ENCODE measurements at regions not wholly inside any gene's neighbourhood (a gene's known extent, or its start where the extent isn't known, plus 50 kb on each side); places are given as distances from the start of the nearest gene placed in this dataset.
"Not testable (repeated sequence)": the region's sequence is repeated elsewhere in the genome, so short reads cannot be mapped to it uniquely, and the experiment has no call there.

DNA sequence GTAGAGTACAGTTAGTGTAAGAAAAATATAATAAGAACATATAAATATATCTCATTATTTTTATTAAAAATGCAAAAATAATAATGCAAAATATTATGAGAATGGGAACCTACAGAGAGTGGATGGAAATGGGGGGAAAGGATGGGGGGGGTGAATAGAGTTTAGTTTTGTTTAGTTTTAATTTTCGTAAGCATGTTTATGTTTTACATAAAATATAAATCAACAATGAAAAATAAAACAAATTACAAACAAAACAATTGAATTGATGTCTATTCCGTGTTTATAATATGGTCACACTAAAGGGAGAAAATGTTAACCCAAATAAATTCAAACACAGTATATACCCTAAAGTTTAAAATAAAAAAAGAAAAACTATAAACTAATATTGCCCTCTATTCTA is 1717.4 kb upstream of the SPRY2 start:
- Histone ChIP-seq H3K4me3 (replicated peaks; ENCODE audit: insufficient read depth, low read length) (no peak overlapping the region), H3K27ac (replicated peaks) (no peak overlapping the region), H3K27me3 (ENCODE audit: insufficient read depth, poor library complexity, severe bottlenecking) (no peaks in the 10 kb centered on the region)
- TF ChIP-seq, protein P1, sequence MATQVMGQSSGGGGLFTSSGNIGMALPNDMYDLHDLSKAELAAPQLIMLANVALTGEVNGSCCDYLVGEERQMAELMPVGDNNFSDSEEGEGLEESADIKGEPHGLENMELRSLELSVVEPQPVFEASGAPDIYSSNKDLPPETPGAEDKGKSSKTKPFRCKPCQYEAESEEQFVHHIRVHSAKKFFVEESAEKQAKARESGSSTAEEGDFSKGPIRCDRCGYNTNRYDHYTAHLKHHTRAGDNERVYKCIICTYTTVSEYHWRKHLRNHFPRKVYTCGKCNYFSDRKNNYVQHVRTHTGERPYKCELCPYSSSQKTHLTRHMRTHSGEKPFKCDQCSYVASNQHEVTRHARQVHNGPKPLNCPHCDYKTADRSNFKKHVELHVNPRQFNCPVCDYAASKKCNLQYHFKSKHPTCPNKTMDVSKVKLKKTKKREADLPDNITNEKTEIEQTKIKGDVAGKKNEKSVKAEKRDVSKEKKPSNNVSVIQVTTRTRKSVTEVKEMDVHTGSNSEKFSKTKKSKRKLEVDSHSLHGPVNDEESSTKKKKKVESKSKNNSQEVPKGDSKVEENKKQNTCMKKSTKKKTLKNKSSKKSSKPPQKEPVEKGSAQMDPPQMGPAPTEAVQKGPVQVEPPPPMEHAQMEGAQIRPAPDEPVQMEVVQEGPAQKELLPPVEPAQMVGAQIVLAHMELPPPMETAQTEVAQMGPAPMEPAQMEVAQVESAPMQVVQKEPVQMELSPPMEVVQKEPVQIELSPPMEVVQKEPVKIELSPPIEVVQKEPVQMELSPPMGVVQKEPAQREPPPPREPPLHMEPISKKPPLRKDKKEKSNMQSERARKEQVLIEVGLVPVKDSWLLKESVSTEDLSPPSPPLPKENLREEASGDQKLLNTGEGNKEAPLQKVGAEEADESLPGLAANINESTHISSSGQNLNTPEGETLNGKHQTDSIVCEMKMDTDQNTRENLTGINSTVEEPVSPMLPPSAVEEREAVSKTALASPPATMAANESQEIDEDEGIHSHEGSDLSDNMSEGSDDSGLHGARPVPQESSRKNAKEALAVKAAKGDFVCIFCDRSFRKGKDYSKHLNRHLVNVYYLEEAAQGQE (IDR thresholded peaks at IDR 0.05; ENCODE audit: insufficient replicate concordance, low read depth): no peak
- TF ChIP-seq, protein P2, sequence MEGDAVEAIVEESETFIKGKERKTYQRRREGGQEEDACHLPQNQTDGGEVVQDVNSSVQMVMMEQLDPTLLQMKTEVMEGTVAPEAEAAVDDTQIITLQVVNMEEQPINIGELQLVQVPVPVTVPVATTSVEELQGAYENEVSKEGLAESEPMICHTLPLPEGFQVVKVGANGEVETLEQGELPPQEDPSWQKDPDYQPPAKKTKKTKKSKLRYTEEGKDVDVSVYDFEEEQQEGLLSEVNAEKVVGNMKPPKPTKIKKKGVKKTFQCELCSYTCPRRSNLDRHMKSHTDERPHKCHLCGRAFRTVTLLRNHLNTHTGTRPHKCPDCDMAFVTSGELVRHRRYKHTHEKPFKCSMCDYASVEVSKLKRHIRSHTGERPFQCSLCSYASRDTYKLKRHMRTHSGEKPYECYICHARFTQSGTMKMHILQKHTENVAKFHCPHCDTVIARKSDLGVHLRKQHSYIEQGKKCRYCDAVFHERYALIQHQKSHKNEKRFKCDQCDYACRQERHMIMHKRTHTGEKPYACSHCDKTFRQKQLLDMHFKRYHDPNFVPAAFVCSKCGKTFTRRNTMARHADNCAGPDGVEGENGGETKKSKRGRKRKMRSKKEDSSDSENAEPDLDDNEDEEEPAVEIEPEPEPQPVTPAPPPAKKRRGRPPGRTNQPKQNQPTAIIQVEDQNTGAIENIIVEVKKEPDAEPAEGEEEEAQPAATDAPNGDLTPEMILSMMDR (IDR thresholded peaks at IDR 0.05; ENCODE audit: insufficient read depth, low read length): no peak
- no peak for TF ChIP-seq GABPA (IDR thresholded peaks at IDR 0.05; ENCODE audit: low read depth)
- TF ChIP-seq SPI1 (IDR thresholded peaks at IDR 0.05; ENCODE audit: borderline replicate concordance, low read depth): no peak
- TF ChIP-seq POLR2AphosphoS5 (IDR thresholded peaks at IDR 0.05; ENCODE audit: low read depth): no peak
- DNase-seq (ENCODE audit: low read depth in 1 of 2, low spot score in 1 of 2): no peak

DNA sequence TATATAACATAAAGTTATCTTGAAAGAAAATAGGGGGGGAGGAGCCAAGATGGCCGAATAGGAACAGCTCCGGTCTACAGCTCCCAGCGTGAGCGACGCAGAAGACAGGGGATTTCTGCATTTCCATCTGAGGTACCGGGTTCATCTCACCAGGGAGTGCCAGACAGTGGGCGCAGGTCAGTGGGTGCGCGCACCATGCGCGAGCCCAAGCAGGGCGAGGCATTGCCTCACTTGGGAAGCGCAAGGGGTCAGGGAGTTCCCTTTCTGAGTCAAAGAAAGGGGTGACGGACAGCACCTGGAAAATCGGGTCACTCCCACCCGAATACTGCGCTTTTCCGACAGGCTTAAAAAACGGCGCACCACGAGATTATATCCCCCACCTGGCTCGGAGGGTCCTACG is 1704.4 kb upstream of the SPRY2 start:
- H3K27ac ChIP-seq (replicated peaks); DNase-seq (ENCODE audit: low read depth in 1 of 2, low spot score in 1 of 2); H3K27me3 ChIP-seq (ENCODE audit: insufficient read depth, poor library complexity, severe bottlenecking); H3K4me3 ChIP-seq (replicated peaks; ENCODE audit: insufficient read depth, low read length): not testable (repeated sequence)

DNA sequence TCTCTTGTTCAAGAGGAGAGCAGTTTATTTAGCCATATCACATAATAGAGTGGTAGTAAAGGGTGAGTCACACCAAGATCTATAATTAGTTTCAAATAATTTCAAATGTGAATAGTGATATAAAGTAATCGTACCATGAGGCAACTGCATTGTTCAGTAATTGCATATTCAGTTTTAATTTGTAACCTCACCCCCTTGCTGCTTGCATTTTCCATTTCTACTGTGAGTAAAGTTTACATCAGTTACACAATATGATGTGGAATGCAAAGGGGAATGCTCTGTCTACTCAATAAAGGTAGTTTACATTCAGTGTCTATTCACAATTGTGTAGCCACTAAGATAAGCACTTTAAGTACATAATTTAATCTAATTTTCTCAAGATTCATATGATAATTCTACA is 1695.7 kb upstream of the SPRY2 start:
- no peak overlapping the region for H3K27ac ChIP-seq (replicated peaks)
- no peak overlapping the region for H3K4me3 ChIP-seq (replicated peaks; ENCODE audit: insufficient read depth, low read length)
- DNase-seq (ENCODE audit: low read depth in 1 of 2, low spot score in 1 of 2): no peak
- no peaks in the 10 kb centered on the region for H3K27me3 ChIP-seq (ENCODE audit: insufficient read depth, poor library complexity, severe bottlenecking)
- TF ChIP-seq POLR2AphosphoS5 (IDR thresholded peaks at IDR 0.05; ENCODE audit: low read depth): no peak
- TF ChIP-seq, protein P1 (IDR thresholded peaks at IDR 0.05; ENCODE audit: insufficient replicate concordance, low read depth): no peak
- TF ChIP-seq SPI1 (IDR thresholded peaks at IDR 0.05; ENCODE audit: borderline replicate concordance, low read depth): no peak
- TF ChIP-seq GABPA (IDR thresholded peaks at IDR 0.05; ENCODE audit: low read depth): no peak
- TF ChIP-seq, protein P2 (IDR thresholded peaks at IDR 0.05; ENCODE audit: insufficient read depth, low read length): no peak

DNA sequence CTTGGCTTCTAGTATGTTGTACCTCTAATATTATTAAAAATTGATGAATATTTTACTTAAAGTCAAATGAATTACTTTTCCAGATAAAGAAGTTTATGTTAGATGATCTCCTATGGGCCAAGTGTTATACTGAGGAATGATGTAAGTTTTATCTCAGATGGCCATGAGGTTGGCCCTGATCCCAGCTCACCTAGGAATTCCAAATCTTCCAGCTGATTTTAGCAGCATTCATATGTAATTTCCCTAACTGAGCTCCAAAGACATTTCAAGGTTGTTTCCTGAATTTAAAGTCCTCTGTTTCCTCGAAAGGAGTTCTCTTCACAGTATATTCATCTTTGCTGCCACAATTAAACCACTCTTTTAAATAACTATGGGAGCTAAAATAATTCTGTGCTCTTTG is 1670.4 kb upstream of the SPRY2 start:
- no peak for TF ChIP-seq POLR2AphosphoS5 (IDR thresholded peaks at IDR 0.05; ENCODE audit: low read depth)
- TF ChIP-seq, protein P1 (IDR thresholded peaks at IDR 0.05; ENCODE audit: insufficient replicate concordance, low read depth): no peak
- no peak for TF ChIP-seq SPI1 (IDR thresholded peaks at IDR 0.05; ENCODE audit: borderline replicate concordance, low read depth)
- TF ChIP-seq, protein P2 (IDR thresholded peaks at IDR 0.05; ENCODE audit: insufficient read depth, low read length): no peak
- no peak for TF ChIP-seq GABPA (IDR thresholded peaks at IDR 0.05; ENCODE audit: low read depth)
- no peak overlapping the region for H3K4me3 ChIP-seq (replicated peaks; ENCODE audit: insufficient read depth, low read length)
- H3K27me3 ChIP-seq (ENCODE audit: insufficient read depth, poor library complexity, severe bottlenecking): no peaks in the 10 kb centered on the region
- DNase-seq (ENCODE audit: low read depth in 1 of 2, low spot score in 1 of 2): no peak
- H3K27ac ChIP-seq (replicated peaks): no peak overlapping the region

Measured in HL-60 (cell line).